Endometrial microvascular endothelial cells (primary cell): ENCODE measurements at regions not wholly inside any gene's neighbourhood (a gene's known extent, or its start where the extent isn't known, plus 50 kb on each side); places are given as distances from the start of the nearest gene placed in this dataset.
"Not testable (repeated sequence)": the region's sequence is repeated elsewhere in the genome, so short reads cannot be mapped to it uniquely, and the experiment has no call there.

Experiments used
- in situ Hi-C: cut with HindIII; loops from 2 replicates; pipeline ENCODE4 v1.10.0; 2017; ENCODE audit warnings: low sequenced_read_pairs, low pct_unique_long_range_greater_than_20kb; ENCODE audit errors: inconsistent ontology term

GRCh38 chr3:153570481-153570880, 408.5 kb downstream of the RAP2B start:
- in situ Hi-C loops = not testable (repeated sequence)

- in situ Hi-C loops = no loop called here
These were observed 410.1 kb downstream of the RAP2B start for GRCh38 chr3:153572165-153572564.

- in situ Hi-C loops = no loop called here
These were observed 410.6 kb downstream of the RAP2B start for GRCh38 chr3:153572654-153573053.

GRCh38 chr3:153573481-153573880, 411.5 kb downstream of the RAP2B start:
- in situ Hi-C loops = no loop called here

- in situ Hi-C loops = no loop called here
These were observed 412.4 kb downstream of the RAP2B start for GRCh38 chr3:153574445-153574844.

- in situ Hi-C loops = no loop called here
These were observed 415.2 kb downstream of the RAP2B start for GRCh38 chr3:153577059-153577736.

GRCh38 chr3:153578046-153578445, 416.0 kb downstream of the RAP2B start:
- in situ Hi-C loops = no loop called here

- in situ Hi-C loops = no loop called here
These were observed 428.0 kb downstream of the RAP2B start for GRCh38 chr3:153590051-153590450.

GRCh38 chr3:153591561-153592245, 429.7 kb downstream of the RAP2B start:
- in situ Hi-C loops = no loop called here

GRCh38 chr3:153595186-153595815, 433.3 kb downstream of the RAP2B start:
- in situ Hi-C loops = no loop called here

GRCh38 chr3:153596401-153596800, 434.4 kb downstream of the RAP2B start:
- in situ Hi-C loops = no loop called here

- in situ Hi-C loops = no loop called here
These were observed 437.7 kb downstream of the RAP2B start for GRCh38 chr3:153599685-153600084.

GRCh38 chr3:153600896-153601295, 438.9 kb downstream of the RAP2B start:
- in situ Hi-C loops = no loop called here

GRCh38 chr3:153601374-153601853, 439.4 kb downstream of the RAP2B start:
- in situ Hi-C loops = no loop called here

- in situ Hi-C loops = no loop called here
These were observed 440.8 kb downstream of the RAP2B start for GRCh38 chr3:153602801-153603200.

- in situ Hi-C loops = no loop called here
These were observed 452.1 kb downstream of the RAP2B start for GRCh38 chr3:153614140-153614539.

- in situ Hi-C loops = no loop called here
These were observed 452.5 kb downstream of the RAP2B start for GRCh38 chr3:153614563-153614962.

- in situ Hi-C loops = no loop called here
These were observed 453.8 kb downstream of the RAP2B start for GRCh38 chr3:153615863-153616262.

- in situ Hi-C loops = no loop called here
These were observed 455.4 kb downstream of the RAP2B start for GRCh38 chr3:153617463-153617862.

GRCh38 chr3:153618176-153618575, 456.1 kb downstream of the RAP2B start:
- in situ Hi-C loops = no loop called here
